Mammary epithelial cell (primary cell): ENCODE measurements at regions not wholly inside any gene's neighbourhood (a gene's known extent, or its start where the extent isn't known, plus 50 kb on each side); places are given as distances from the start of the nearest gene placed in this dataset.

Experiments
- EZH2 ChIP-seq: IDR thresholded peaks from 2 replicates; pipeline ENCODE4 v1.6.1; 2012; ENCODE audit warnings: low read length, inconsistent platforms, borderline replicate concordance
- TF ChIP-seq, protein P1 (sequence below), 2 donors: IDR thresholded peaks in 1 of 2; conservative IDR thresholded peaks in 1 of 2; 2 replicates each; pipeline ENCODE4 v1.5.1; 2011 to 2012; ENCODE audit warnings: inconsistent platforms in 2 of 2, low read length in 2 of 2, mild to moderate bottlenecking in 2 of 2, control low read depth in 1 of 2, low read depth in 1 of 2; ENCODE audit not compliant: insufficient read depth in 1 of 2; ENCODE audit errors: extremely low read depth in 1 of 2

DNA sequence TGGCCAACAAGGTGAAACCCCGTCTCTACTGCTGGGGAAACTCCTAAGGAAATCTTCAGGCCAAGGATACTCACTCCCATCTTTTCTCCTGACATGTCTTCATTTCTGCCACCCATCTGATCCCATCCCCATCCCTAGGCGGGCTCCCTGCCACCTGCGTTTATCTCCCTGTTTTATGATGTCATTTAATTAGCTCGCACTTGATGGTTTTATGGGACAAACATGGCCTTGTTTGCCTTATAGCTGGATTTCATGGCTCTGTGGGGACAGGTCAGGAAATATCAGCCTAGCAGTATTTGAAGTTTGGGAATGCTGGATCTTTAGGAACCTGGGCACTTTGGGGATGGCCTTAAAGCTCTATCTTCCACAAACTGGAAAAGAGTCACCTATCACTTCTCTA, 88.5 kb upstream of the CISTR start:
- no peak for TF ChIP-seq EZH2
- TF ChIP-seq, protein P1, sequence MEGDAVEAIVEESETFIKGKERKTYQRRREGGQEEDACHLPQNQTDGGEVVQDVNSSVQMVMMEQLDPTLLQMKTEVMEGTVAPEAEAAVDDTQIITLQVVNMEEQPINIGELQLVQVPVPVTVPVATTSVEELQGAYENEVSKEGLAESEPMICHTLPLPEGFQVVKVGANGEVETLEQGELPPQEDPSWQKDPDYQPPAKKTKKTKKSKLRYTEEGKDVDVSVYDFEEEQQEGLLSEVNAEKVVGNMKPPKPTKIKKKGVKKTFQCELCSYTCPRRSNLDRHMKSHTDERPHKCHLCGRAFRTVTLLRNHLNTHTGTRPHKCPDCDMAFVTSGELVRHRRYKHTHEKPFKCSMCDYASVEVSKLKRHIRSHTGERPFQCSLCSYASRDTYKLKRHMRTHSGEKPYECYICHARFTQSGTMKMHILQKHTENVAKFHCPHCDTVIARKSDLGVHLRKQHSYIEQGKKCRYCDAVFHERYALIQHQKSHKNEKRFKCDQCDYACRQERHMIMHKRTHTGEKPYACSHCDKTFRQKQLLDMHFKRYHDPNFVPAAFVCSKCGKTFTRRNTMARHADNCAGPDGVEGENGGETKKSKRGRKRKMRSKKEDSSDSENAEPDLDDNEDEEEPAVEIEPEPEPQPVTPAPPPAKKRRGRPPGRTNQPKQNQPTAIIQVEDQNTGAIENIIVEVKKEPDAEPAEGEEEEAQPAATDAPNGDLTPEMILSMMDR (conservative IDR thresholded peaks at IDR 0.05 in 1 of 2, IDR thresholded peaks at IDR 0.05 in 1 of 2; ENCODE audit: extremely low read depth in 1 of 2, insufficient read depth in 1 of 2, low read depth in 1 of 2, low read length in 2 of 2) = no peak
